GM10266 (cell line): ENCODE measurements at regions not wholly inside any gene's neighbourhood (a gene's known extent, or its start where the extent isn't known, plus 50 kb on each side); places are given as distances from the start of the nearest gene placed in this dataset.
"Not testable (repeated sequence)": the region's sequence is repeated elsewhere in the genome, so short reads cannot be mapped to it uniquely, and the experiment has no call there.

ENCODE experiments used
- DNase-seq: peaks from one replicate; pipeline ENCODE4 v3.0.0; 2012; ENCODE audit errors: extremely low spot score
- TF ChIP-seq, protein P1 (sequence below): IDR thresholded peaks from 2 replicates; pipeline ENCODE4 v1.5.1; 2012; ENCODE audit warnings: mild to moderate bottlenecking, low read depth; ENCODE audit not compliant: control insufficient read depth, insufficient read depth; ENCODE audit errors: missing control alignments

DNA sequence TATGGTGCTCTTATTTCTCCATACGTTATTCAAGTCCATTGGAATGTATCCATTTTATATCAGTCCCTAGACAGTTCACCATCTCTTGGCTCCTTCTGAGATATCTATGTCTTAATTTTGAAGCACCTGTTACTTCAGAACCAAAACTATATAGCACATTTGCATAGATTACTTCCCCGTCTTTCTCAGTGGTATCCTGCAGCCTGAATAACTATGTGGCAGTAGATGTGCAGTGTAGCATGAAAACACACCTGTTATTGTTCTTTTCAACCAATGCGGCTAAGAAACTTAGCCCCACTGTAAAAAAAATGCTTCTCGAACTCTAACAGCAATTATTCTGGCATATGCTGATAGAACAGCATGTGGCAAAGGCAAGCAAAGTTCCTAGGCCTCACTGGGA, 1184.4 kb upstream of the ADGRB3 start:
- no peak for DNase-seq
- TF ChIP-seq, protein P1, sequence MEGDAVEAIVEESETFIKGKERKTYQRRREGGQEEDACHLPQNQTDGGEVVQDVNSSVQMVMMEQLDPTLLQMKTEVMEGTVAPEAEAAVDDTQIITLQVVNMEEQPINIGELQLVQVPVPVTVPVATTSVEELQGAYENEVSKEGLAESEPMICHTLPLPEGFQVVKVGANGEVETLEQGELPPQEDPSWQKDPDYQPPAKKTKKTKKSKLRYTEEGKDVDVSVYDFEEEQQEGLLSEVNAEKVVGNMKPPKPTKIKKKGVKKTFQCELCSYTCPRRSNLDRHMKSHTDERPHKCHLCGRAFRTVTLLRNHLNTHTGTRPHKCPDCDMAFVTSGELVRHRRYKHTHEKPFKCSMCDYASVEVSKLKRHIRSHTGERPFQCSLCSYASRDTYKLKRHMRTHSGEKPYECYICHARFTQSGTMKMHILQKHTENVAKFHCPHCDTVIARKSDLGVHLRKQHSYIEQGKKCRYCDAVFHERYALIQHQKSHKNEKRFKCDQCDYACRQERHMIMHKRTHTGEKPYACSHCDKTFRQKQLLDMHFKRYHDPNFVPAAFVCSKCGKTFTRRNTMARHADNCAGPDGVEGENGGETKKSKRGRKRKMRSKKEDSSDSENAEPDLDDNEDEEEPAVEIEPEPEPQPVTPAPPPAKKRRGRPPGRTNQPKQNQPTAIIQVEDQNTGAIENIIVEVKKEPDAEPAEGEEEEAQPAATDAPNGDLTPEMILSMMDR: no peak

DNA sequence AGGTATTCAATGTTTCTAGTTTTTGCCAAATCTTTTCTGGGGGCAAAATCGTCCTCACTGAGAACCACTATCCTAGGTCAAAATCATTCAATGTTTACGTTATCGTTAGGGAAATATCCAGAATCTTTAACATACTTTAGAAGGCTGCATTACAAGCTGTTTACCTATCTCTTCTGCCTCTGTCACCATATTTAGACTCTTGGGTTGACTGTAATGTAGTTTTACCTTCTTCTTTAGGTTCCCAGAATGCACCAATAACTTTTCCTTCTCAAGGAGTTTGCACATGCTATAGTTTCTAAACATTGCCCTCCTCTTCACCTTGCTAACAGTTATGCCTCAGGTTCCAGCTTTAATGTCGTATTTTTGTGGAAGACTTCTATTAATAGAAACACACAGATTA, 1185.5 kb upstream of the ADGRB3 start:
- DNase-seq: no peak
- TF ChIP-seq, protein P1: no peak

DNA sequence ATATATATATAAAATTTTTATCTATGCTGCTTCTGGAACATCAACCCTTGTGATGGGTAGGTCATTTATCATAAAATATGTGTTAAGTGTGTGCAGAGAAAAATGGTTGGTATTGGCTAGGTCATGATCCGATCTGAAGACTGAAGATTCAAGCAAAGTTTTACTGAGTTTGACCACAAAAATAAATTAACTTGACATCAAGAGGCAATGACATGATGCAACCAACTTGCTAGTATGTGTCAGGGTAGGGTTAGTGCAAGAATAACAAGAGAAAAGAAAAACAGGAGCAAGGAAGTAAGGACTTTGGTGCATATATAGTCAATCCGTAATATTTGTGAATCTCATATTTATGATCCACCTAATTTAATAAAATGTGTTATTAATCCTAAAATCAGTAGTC, 1202.0 kb upstream of the ADGRB3 start:
- DNase-seq: no peak
- TF ChIP-seq, protein P1: no peak

DNA sequence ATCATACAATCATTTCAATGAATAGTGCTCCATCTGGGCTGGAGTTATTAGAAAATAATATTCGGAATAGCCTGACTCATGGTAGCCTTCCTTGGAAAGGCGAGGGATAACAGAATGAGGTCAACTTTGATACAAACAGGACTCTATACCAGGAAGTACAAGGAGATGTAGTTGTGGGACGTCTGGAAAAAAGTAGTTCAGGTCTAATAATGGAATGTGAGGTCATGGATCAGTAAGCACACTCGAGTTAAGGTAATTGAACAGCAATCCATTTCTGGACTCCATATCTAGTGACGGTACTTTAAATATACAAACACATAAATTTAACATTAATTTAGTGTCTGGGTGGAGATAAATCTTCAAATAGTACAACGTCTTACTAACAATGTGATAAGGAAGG, 1204.0 kb upstream of the ADGRB3 start:
- TF ChIP-seq, protein P1: no peak
- no peak for DNase-seq

DNA sequence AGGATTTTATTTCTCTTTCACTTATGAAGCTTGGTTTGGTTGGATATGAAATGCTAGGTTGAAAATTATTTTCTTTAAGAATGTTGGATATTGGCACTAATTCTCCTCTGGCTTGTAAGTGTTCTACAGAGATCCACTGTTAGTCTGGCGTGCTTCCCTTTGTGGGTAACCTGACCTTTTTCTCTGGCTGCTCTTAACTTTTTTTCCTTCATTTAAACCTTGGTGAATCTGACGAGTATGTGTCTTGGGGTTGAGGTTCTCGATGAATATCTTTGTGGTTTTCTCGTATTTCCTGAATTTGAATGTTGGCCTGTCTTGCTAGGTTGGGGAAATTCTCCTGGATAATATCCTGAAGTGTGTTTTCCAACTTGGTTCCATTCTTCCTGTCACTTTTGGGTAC, 1208.4 kb upstream of the ADGRB3 start:
- DNase-seq: not testable (repeated sequence)

DNA sequence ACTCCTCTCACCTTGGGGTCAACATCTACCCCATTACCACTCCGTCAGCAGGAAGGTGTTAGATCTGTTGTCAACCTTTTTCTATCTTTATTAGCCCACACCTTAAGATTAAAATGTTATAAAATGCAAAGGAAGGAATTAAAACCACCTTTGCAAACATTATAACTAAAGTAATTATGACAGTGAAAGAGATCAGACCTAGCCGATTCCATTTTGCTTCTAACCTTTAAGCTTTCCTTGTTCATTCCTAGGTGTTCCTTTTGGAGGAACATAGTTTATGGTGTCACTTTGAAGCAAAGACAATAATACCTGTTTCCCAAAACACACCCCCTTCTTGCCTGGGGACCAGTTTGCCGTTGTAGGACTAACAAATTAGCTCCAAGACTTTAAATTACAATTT, 1223.0 kb upstream of the ADGRB3 start:
- TF ChIP-seq, protein P1: no peak
- no peak for DNase-seq

DNA sequence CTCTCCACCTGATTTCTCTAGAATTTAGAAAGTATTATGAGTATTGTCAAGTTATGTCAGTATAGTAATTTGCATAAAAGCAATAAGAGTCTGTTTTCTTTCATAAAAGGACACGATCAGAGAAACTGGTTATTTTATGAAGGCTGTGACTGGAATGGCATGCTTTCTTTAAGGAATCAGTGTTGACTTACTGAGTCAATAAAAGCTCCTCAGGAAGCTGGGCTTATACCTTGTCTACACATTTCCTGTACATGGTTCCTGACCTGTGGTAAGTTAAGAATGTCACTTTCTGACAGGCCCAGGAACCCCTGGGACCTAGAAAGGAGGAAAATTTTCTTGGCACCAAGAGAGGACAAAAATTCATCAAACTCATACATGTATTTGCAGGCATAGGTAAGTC, 1224.0 kb upstream of the ADGRB3 start:
- TF ChIP-seq, protein P1: no peak
- DNase-seq: no peak

DNA sequence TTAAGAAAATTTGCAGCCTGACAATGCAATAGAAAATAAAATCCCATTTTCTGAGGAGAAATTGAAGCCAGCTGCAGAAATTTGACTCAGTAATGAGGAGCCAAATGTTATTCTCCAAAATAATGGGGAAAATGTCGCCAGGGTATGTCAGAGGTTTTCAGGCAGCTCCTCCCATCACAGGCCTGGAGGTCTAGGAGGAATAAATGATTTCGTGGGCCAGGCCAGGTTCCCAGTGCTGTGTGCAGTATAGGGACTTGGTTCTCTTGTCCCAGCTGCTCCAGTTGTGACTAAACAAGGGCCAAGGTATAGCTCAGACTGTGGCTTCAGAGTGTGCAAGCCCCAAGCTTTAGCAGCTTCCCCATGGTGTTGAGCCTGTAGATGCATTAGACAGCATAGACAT, 1240.8 kb upstream of the ADGRB3 start:
- TF ChIP-seq, protein P1: no peak
- DNase-seq: no peak
